HEK293 (cell line): ENCODE measurements at regions not wholly inside any gene's neighbourhood (a gene's known extent, or its start where the extent isn't known, plus 50 kb on each side); places are given as distances from the start of the nearest gene placed in this dataset.

Experiments used
- CTCF ChIA-PET: fragments of 350-600 bp; formaldehyde crosslinking; extraction: SDS; loops from one replicate; lab custom pipeline; 2021; ENCODE audit warnings: antibody characterized with exemption; lab: Yijun Ruan, JAX
- POLR2A ChIA-PET: fragments of 300-600 bp; formaldehyde crosslinking; extraction: SDS; loops from one replicate; lab custom pipeline; 2020; ENCODE audit warnings: antibody characterized with exemption, inconsistent platforms; lab: Yijun Ruan, JAX
- H3K27ac ChIP-seq: fragments of 200-500 bp; sonication (Bioruptor generic); 2 replicates; pipeline ENCODE4 v1.5.1; 2014; ENCODE audit warnings: low read depth, low read length, control low read depth, inconsistent platforms; ENCODE audit errors: extremely low read depth
- H3K36me3 ChIP-seq, 2 experiments: fragments of 200-500 bp in 1 of 2; sonication (Bioruptor generic) in 1 of 2; 1 replicate in 1 of 2; 2 replicates in 1 of 2; pipeline ENCODE4 v1.5.1; 2014 to 2017; ENCODE audit warnings: inconsistent platforms in 2 of 2, low read length in 2 of 2; ENCODE audit not compliant: control insufficient read depth in 2 of 2, insufficient read depth in 1 of 2
- H3K4me1 ChIP-seq: fragments of 200-500 bp; sonication (Bioruptor generic); 2 replicates; pipeline ENCODE4 v1.5.1; 2014; ENCODE audit warnings: mild to moderate bottlenecking, low read length, inconsistent platforms; ENCODE audit not compliant: control insufficient read depth, insufficient read depth
- H3K4me3 ChIP-seq: 2 replicates; pipeline ENCODE4 v1.5.1; 2011; ENCODE audit warnings: low read depth, mild to moderate bottlenecking, control low read depth, low read length, moderate library complexity
- H3K9me3 ChIP-seq: fragments of 200-500 bp; sonication (Bioruptor generic); 2 replicates; pipeline ENCODE4 v1.5.1; 2014; ENCODE audit warnings: low read depth, low read length, inconsistent platforms; ENCODE audit not compliant: control insufficient read depth, insufficient read depth
- FEZF1 ChIP-seq: fragments of 450-650 bp; formaldehyde crosslinking; IDR thresholded peaks from 2 replicates; pipeline ENCODE4 v1.5.1; 2016; ENCODE audit warnings: missing biosample characterization, missing genetic modification characterization
- GLI2 ChIP-seq: fragments of 450-650 bp; formaldehyde crosslinking; IDR thresholded peaks from 2 replicates; pipeline ENCODE4; 2017; ENCODE audit warnings: missing biosample characterization, missing genetic modification characterization, low read depth, borderline replicate concordance
- HOXA7 ChIP-seq: sonication (generic); formaldehyde crosslinking; IDR thresholded peaks from 2 replicates; pipeline ENCODE4 v1.8.1; 2022; ENCODE audit warnings: missing genetic modification reagents, borderline replicate concordance
- HOXC10 ChIP-seq: sonication (generic); formaldehyde crosslinking; IDR thresholded peaks from 2 replicates; pipeline ENCODE4 v1.8.1; 2023; ENCODE audit warnings: mild to moderate bottlenecking, missing genetic modification reagents
- PRDM1 ChIP-seq: fragments of 450-650 bp; formaldehyde crosslinking; IDR thresholded peaks from 2 replicates; pipeline ENCODE4; 2016; ENCODE audit warnings: missing biosample characterization, missing genetic modification characterization
- TRIM28 ChIP-seq: IDR thresholded peaks from 2 replicates; pipeline ENCODE4 v1.6.1; 2011; ENCODE audit warnings: low read length, control low read depth, borderline replicate concordance
- ZEB2 ChIP-seq: fragments of 450-650 bp; formaldehyde crosslinking; IDR thresholded peaks from 2 replicates; pipeline ENCODE4 v1.5.1; 2016; ENCODE audit warnings: missing biosample characterization, missing genetic modification characterization
- ZNF114 ChIP-seq: fragments of 450-650 bp; formaldehyde crosslinking; IDR thresholded peaks from 2 replicates; pipeline ENCODE4 v1.5.0; 2017; ENCODE audit warnings: missing biosample characterization, missing genetic modification characterization
- ZNF121 ChIP-seq: fragments of 450-650 bp; formaldehyde crosslinking; IDR thresholded peaks from 2 replicates; pipeline ENCODE4 v1.5.1; 2016; ENCODE audit warnings: missing biosample characterization, missing genetic modification characterization
- ZNF169 ChIP-seq: fragments of 450-650 bp; formaldehyde crosslinking; IDR thresholded peaks from 2 replicates; pipeline ENCODE4 v1.5.1; 2016; ENCODE audit warnings: missing biosample characterization, missing genetic modification characterization
- ZNF18 ChIP-seq: fragments of 450-650 bp; formaldehyde crosslinking; IDR thresholded peaks from 2 replicates; pipeline ENCODE4 v1.5.1; 2016; ENCODE audit warnings: missing biosample characterization, missing genetic modification characterization
- ZNF2 ChIP-seq: fragments of 450-650 bp; formaldehyde crosslinking; IDR thresholded peaks from 2 replicates; pipeline ENCODE4 v1.5.1; 2016; ENCODE audit warnings: missing biosample characterization, missing genetic modification characterization
- ZNF214 ChIP-seq: fragments of 450-650 bp; formaldehyde crosslinking; IDR thresholded peaks from 2 replicates; pipeline ENCODE4 v1.5.1; 2017; ENCODE audit warnings: missing biosample characterization, mild to moderate bottlenecking, missing genetic modification characterization, borderline replicate concordance
- ZNF221 ChIP-seq: fragments of 450-650 bp; formaldehyde crosslinking; IDR thresholded peaks from 2 replicates; pipeline ENCODE4 v1.5.1; 2017; ENCODE audit warnings: missing biosample characterization, missing genetic modification characterization, borderline replicate concordance
- ZNF529 ChIP-seq: fragments of 450-650 bp; formaldehyde crosslinking; IDR thresholded peaks from 2 replicates; pipeline ENCODE4 v1.5.1; 2017; ENCODE audit warnings: missing genetic modification characterization, missing biosample characterization; ENCODE audit not compliant: insufficient replicate concordance
- ZNF558 ChIP-seq: fragments of 450-650 bp; formaldehyde crosslinking; IDR thresholded peaks from 2 replicates; pipeline ENCODE4 v1.5.1; 2016; ENCODE audit warnings: missing biosample characterization, missing genetic modification characterization
- ZNF785 ChIP-seq: fragments of 450-650 bp; formaldehyde crosslinking; IDR thresholded peaks from 2 replicates; pipeline ENCODE4 v1.5.1; 2016; ENCODE audit warnings: missing biosample characterization, missing genetic modification characterization
- ZNF792 ChIP-seq: fragments of 450-650 bp; formaldehyde crosslinking; IDR thresholded peaks from 2 replicates; pipeline ENCODE4 v1.5.1; 2016; ENCODE audit warnings: missing biosample characterization, missing genetic modification characterization
- TF ChIP-seq, protein P1 (sequence below): fragments of 450-650 bp; formaldehyde crosslinking; IDR thresholded peaks from 2 replicates; pipeline ENCODE4 v1.5.1; 2016; ENCODE audit warnings: missing biosample characterization, missing genetic modification characterization
- TF ChIP-seq, protein P2 (sequence below): fragments of 450-650 bp; formaldehyde crosslinking; IDR thresholded peaks from 2 replicates; pipeline ENCODE4 v1.5.1; 2016; ENCODE audit warnings: missing biosample characterization, missing genetic modification characterization

- TF ChIP-seq ZNF18 (tag by site-specific recombination): no peak
Observed at GRCh38 chr14:94938016-94938415, 168.1 kb upstream of the GSC start (continued).

DNA sequence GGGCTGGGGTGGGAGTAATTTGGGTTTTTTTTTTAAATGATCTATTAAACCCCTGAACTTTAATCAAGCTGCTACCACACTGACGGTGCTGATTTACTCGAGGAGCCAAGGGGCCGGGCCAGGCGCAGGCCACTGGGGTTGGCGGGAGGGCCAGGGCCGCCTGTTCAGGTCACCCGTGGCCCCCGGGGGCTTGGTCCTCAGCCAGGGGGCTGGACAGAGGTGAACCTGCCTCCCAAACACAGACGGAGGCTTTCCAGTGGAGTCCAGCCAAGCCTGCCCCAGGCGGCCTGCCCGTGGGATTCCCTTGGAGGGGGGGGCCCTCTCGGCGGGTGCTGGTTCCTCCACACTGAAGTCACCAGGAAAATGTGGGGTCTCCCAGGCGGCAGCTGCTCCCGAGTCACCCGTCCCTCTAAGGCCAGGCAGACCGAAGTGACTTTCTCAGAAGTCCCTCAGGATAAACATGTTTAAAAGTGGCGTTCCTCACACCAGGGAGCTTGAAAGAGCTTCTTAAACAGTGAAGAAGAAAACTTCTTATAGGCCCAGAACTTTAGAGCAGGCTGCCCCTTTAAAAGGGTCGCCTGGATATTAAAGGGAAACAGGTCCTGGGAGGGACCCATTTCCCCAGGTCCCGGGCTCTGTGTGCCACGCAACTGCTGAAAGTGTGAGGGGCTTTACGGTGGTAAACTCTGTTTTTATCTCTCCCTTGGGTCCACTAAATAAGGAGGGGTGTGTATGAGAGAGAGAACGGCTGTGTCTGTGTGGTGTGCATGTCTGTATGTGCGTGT is 167.2 kb upstream of the GSC start:
- ChIA-PET CTCF (no interaction called here), POLR2A (no interaction called here)
- H3K36me3 ChIP-seq: no peaks in the 10 kb centered on the region
- no peak overlapping the region for H3K27ac ChIP-seq
- no peaks in the 10 kb centered on the region for H3K4me1 ChIP-seq
- TF ChIP-seq FEZF1 (tag by site-specific recombination): no peak
- no peak for TF ChIP-seq ZNF114 (tag by site-specific recombination)
- no peak for TF ChIP-seq ZNF18 (tag by site-specific recombination)
- no peak for TF ChIP-seq HOXC10 (CRISPR knock-in tag)
- no peak for TF ChIP-seq PRDM1 (tag by site-specific recombination)
- no peak for TF ChIP-seq ZNF169 (tag by site-specific recombination)
- TF ChIP-seq ZNF121 (tag by site-specific recombination): no peak
- no peak for TF ChIP-seq GLI2 (tag by site-specific recombination)
- TF ChIP-seq, protein P1, sequence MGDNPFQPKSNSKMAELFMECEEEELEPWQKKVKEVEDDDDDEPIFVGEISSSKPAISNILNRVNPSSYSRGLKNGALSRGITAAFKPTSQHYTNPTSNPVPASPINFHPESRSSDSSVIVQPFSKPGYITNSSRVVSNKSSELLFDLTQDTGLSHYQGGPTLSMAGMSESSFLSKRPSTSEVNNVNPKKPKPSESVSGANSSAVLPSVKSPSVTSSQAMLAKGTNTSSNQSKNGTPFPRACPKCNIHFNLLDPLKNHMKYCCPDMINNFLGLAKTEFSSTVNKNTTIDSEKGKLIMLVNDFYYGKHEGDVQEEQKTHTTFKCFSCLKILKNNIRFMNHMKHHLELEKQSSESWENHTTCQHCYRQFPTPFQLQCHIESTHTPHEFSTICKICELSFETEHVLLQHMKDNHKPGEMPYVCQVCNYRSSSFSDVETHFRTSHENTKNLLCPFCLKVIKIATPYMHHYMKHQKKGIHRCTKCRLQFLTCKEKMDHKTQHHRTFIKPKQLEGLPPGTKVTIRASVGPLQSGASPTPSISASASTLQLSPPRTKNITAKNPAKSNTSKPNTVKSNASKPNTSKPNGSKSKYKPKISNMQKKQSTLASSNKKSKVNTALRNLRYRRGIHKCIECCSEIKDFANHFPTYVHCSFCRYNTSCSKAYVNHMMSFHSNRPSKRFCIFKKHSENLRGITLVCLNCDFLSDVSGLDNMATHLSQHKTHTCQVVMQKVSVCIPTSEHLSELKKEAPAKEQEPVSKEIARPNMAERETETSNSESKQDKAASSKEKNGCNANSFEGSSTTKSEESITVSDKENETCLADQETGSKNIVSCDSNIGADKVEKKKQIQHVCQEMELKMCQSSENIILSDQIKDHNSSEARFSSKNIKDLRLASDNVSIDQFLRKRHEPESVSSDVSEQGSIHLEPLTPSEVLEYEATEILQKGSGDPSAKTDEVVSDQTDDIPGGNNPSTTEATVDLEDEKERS (tag by site-specific recombination): no peak
- no peak for TF ChIP-seq ZEB2 (tag by site-specific recombination)
- no peak for TF ChIP-seq ZNF792 (tag by site-specific recombination)
- TF ChIP-seq ZNF785 (tag by site-specific recombination): no peak
- TF ChIP-seq TRIM28: no peak
- TF ChIP-seq ZNF221: no peak
- no peak for TF ChIP-seq HOXA7 (CRISPR knock-in tag)
- TF ChIP-seq ZNF214: no peak
- TF ChIP-seq ZNF529 (tag by site-specific recombination): no peak
- TF ChIP-seq ZNF2 (tag by site-specific recombination): no peak
- TF ChIP-seq, protein P2, sequence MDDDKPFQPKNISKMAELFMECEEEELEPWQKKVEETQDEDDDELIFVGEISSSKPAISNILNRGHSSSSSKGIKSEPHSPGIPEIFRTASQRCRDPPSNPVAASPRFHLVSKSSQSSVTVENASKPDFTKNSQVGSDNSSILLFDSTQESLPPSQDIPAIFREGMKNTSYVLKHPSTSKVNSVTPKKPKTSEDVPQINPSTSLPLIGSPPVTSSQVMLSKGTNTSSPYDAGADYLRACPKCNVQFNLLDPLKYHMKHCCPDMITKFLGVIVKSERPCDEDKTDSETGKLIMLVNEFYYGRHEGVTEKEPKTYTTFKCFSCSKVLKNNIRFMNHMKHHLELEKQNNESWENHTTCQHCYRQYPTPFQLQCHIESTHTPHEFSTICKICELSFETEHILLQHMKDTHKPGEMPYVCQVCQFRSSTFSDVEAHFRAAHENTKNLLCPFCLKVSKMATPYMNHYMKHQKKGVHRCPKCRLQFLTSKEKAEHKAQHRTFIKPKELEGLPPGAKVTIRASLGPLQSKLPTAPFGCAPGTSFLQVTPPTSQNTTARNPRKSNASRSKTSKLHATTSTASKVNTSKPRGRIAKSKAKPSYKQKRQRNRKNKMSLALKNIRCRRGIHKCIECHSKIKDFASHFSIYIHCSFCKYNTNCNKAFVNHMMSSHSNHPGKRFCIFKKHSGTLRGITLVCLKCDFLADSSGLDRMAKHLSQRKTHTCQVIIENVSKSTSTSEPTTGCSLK: no peak
- no peak for TF ChIP-seq ZNF558
- TF ChIP-seq, all 188 proteins: peak for 0
- H3K4me3 ChIP-seq: no peak overlapping the region
- H3K9me3 ChIP-seq: no peaks in the 10 kb centered on the region
